NCI-H446 treated with DMSO at 0.1 percent for 48 hours (cell line): ENCODE measurements at regions not wholly inside any gene's neighbourhood (a gene's known extent, or its start where the extent isn't known, plus 50 kb on each side); places are given as distances from the start of the nearest gene placed in this dataset.
"Not testable (repeated sequence)": the region's sequence is repeated elsewhere in the genome, so short reads cannot be mapped to it uniquely, and the experiment has no call there.

Experiments used
- DNase-seq: peaks from one replicate; lab custom pipeline; 2025; lab: John Stamatoyannopoulos, UW

DNA sequence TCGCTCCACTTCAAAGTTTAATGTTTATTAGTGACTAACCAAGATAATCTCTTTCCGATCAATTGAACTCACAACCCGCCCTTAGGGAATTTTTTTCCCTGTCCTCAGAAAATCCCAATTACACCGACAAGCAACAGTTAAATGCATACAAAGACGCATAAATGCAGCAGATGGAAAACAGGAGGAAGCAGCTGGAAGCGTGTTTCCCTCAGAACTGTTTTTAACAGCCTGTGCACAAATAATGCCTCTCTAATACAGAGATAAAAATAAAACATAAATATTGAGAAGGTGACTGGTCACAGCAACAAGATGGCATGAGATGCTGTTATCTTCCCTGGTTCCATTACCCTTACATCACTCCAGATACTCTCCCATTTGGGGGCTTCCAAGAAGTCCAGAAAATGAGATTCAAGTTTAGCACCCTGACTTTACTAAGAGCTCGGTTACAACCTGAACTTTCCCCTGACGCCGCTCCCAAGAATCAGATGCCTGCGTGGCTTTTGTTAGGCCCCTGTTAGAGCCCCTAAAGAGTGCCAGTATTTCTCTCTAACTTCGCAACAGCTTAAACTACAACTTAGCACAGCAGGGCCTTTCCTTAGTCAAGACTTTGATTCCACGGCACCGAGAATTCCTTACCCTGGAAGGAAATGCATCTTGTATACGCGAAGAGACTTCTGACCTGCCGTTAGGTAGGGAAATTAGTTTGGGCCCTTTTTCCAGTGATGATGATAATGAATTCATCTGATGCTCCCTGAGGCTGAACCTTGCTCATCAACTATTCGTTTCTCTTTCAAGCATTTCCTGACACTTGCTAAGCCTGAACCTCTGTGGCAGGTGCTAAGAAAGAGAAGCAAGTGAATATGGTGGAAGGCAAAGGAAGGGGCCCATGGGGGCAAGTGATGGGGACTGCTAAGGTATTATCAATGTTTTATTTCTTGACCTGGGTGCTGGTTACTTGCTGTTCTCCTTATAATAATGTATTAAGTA, 137.7 kb upstream of the SMYD2 start:
- no peak for DNase-seq

DNA sequence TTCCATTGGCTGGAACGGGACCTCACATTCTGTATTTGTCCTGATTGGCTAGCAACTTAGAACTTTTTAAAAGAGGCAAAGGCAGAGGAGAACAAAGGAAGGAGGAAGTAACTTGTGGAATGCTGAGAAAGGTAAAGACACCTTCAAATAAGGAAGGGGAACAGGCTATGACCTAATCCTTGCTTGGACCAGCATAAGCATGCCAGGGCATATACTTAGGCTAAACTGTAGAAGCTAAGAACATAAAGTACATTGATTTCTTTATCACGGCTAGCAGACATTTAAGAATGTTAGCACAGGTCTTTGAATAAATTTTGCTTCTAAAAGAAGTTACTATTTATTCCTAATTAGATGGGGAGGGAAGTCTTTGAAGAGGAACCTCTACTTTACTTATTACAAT, 136.4 kb upstream of the SMYD2 start:
- DNase-seq = not testable (repeated sequence)

DNA sequence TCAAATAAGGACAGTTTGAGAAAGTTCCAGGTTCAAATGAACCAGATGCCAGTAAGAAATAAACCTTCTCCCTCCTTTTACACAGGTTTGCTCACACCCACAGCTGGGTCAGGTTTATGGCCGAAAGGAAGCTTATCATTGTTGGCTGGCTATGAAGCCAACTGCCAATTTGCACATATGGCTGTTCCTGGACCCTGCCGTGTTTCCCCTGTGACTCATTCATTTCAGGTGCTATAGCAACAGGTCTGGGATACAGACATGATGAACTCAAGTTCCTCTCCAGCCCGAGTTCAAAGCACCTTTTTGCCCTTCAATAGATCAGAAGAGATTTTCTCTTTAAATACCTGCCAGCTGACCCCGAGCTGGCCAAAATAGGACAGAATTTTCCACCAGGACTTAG, 134.4 kb upstream of the SMYD2 start:
- DNase-seq = no peak

DNA sequence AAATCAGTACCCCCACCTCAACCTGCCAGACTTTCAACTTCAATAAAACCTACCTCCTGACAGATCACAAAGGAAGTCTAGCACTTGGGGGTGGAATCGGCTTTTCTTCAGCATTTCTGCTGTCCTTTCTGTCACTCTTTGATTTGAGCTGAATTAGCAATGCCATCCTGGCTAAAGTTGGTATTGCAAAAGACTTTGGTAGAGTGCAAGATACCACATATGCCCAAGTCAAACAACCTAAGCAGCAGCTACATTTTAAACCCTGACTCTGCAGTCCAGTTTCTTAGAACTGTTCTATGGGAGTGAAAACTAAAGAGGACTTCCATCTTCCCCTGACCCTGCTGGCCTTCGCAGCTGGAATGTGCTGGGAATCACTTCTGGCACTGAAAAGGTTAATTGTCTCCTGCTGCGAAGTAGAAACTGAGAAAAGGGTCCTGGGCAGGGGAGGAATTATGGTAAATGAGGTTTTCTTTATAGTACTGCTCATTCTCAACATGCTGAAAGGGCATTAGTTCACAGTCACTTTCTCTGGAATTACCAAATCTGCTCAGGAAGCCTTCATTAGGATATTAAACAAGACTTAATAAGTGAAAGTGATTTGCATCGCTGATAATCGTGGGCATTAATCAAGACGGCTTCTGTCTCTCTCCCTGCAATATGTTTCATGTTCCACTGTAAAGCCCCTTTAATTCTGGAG, 126.2 kb upstream of the SMYD2 start:
- DNase-seq = no peak

DNA sequence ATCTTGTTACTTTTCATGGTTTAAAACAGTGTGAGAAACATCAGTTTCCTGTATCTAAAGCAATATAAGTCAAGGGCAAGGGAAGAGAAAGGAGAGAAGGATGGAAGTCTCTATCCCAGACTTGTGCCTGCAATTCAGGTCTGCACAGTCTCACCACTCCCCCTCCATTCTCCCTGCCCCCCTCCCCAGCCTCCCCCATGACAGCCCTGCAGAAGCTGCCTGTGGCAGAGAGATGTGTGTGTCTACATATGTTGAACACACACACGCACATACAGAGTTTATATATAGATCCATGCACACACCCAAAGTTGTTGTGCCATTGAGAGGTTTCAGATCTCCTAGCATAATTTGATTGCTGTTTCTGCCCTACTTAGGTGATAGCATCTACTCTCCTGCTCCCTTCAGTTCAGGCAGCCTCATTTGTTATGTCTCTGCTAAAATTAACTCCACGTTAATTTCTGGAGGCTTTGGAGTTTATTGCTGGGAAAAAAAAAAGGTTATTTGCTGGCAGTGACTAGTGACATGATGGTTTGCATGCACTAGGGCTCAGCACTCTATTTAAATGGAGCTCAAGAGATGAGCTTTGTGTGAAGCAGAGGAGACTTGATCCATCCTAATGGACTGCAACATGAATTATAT, 124.9 kb upstream of the SMYD2 start:
- DNase-seq = no peak

DNA sequence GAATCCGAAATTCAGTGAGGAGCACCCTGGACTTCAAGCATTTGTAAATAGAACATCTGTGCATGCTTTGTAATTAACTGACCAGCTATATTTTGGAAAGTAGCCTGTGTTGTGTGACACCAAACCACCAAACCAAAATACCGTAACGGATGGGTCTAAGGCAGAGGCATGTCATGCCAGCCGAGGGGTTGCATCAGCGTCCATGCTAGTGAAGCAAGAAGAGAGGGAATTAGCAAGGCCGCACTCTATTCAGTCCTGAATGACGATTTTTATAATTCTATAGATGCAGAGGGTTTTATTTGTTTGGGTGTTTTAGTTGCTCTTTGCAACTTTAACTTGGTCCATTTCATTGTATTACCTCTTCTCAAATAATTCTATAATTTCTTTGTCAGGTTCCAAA, 116.8 kb upstream of the SMYD2 start:
- DNase-seq = no peak

DNA sequence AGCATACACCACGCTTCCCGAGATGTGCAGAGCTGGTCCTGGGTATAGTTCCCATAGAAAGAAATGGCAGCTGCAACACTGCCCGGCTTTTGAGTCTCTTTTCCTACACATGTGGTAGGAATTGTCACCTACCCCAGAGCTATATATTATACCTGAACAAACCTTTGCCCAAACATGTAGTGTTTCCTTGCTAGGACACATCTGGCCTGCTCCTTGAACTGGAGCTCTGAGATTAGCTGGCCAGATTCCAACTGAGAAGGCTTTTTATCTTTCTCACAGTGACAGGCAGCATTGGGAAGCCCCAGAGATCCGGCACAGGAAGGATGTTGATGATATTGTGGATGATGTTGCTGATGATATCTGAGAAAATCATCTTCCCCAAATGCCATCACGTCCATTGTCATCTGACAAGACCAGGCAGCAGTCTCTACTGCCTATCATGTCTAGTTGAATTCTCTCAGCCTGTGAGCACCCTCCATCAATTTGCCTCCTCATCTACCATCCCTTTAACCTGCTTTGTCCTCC, 115.0 kb upstream of the SMYD2 start:
- no peak for DNase-seq

DNA sequence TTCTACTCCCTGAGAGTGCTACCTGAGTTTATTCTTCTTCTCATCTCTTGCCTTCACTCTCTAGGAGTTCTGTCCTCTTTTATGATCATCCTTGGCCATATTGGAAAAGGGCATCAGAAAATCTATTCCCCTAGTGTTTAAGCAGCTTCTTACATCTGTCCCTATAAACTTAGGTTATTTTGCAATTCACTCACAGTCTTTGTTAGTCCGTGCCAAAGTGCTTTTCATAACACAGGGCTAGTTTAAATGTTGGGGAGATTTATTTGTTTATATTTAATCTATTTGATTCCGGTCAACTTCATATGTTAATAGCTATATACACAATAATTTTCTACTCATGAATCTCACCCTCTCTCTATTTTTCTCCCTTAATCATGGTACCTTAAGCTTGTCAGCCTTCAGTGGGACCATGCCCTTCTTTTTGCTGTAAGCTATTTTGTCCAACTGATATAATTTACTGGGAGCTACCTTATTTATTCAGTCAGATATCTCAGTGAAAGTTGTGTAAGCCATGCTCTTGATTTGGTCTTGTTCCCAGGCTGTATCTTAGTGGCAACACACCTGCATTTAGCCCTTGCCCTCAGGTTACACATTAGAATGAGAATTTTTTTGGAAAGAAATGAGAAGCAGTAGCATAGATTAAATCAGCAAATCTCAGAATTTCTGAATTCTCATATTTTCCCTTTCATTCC, 106.3 kb upstream of the SMYD2 start:
- no peak for DNase-seq

DNA sequence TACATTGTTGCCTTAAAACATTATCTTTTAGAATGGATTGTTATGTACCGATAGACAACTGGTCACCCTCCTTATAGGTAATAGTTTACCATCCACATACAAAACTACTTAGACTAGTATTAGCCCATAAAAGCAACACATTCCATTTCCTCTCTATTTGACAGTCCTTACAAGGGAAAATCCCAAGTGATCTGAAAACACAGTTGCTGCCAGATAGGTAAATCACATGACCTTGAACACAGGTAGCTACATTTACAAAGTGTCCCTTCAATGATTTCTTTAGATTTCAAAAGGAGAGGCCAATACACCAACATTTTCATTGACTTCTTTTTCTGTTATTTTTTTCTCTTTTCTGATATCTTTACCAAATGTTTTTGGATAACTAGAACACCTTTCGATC, 102.9 kb upstream of the SMYD2 start:
- no peak for DNase-seq

DNA sequence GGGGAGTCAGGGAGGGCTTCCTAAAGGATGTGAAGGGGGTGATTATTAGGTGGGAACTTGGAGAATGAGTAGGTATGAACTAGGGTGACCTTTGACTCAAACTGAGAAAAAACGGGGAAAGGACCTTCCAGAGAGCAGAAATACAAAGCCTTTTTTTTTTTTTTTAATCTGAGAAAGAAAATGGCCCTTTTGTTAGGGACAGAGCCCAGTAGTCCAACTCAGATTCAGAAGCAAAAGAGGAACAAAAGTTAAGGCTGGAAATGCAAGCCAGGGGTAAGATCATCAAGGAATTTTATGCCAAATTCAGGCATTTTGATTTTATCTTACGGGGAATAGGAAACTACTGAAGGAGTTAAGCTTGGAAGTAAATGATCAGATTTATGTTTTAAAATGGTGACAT, 96.0 kb upstream of the SMYD2 start:
- no peak for DNase-seq

DNA sequence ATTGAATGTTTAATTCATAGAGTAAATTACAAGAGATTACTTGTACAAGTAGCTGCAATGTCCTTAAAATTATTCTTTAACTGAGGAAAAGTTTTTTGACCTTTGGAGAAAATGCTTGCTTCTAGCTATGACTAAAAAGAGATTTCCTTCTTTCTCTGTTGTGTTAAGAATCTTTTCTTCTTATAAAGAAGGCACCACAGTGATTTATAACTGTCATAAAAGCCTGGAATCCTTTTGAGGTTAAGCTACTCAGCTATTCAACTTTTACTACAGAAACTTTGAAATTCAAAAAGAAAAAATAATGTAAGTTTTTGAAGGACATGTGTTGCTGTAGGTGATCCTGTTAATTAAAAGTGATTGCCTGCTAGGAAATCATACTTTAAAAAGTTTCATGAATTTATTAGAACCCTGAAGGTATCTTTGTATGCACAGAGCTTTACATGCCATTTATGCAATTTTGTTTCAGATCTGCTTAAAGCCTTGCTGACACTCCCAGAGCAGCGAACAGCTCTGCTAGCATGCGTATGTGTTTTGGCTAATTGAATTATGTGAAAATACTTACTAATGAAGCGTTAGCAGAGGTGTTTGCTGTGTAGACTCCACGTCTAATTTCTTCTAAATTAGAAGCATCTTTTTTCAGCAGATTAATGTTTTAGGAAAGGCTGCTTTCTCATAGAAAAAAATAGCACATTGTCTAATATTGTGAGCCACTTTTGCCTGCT, 94.7 kb upstream of the SMYD2 start:
- no peak for DNase-seq

DNA sequence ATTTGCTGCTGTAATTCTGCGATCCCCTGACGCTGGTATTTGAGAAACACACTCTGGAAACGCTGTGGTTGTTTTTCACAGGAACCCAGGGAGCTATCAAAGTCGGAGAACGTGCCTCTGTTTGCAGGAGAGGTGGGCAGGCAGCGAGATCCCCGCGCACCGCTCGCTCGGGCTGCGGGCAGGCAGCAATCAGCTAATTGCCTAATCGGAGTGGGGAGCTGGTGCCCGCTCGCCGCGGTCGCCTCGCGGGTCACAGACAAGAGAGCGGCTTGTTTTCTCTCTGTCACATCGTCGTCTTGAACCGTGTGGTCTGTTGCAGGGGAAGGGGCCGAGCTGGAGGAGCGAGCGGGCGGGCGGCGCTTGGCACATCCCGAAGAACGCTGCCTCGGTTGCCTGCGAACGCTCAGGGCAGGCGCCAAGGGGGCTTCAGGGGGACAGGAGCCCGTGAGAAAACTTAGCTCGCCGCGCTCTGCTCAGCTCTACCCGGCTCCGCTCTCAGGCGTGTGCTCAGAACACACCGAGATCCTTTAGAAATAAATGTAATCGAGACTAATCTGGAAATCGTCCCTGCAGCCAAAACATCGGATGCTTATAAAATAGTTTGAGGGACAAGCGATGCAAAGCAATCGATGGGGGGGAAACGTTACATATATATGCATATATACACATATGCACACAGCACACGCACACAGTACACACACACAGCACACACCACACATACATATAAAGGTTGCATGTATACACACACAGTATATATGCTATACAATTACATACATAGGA, 93.6 kb upstream of the SMYD2 start:
- DNase-seq = no peak

DNA sequence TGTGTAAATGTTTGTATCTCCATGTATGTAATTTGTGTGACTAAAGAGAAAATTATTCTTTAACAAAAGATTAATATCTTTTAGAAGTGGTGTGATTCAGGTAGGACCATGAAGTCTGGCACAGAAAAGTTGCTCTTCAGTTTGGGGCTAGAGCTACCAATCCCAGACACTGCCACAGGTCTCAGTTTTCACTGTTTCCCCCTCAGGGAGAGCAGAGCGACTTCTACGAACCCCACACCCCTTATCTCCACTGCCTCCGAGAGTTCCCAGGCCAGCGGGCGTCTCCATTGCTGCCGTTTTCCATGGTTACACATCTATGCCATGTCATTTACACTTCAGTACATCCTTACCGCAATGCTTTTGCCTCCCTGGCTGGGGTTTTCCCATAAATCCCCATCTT, 93.0 kb upstream of the SMYD2 start:
- DNase-seq = no peak

DNA sequence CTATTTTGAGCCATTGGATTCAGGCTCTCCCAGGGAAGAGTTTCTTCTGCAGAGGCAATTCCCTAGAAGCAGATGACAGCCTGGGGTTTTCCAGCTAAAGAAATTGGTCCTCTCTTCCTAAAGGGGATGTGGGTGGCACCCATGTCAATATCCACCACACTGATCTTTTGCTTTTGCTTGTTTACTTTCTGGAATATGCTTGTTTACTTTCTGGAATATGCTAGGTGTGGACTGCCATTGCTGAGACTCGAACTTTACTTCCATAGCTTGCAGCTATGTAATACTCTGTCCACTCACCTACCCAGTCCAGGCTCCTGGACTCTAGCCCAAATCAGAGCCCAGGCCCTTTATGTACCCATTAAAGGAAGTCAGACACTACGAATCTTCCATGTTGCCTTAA, 92.1 kb upstream of the SMYD2 start:
- DNase-seq = no peak

DNA sequence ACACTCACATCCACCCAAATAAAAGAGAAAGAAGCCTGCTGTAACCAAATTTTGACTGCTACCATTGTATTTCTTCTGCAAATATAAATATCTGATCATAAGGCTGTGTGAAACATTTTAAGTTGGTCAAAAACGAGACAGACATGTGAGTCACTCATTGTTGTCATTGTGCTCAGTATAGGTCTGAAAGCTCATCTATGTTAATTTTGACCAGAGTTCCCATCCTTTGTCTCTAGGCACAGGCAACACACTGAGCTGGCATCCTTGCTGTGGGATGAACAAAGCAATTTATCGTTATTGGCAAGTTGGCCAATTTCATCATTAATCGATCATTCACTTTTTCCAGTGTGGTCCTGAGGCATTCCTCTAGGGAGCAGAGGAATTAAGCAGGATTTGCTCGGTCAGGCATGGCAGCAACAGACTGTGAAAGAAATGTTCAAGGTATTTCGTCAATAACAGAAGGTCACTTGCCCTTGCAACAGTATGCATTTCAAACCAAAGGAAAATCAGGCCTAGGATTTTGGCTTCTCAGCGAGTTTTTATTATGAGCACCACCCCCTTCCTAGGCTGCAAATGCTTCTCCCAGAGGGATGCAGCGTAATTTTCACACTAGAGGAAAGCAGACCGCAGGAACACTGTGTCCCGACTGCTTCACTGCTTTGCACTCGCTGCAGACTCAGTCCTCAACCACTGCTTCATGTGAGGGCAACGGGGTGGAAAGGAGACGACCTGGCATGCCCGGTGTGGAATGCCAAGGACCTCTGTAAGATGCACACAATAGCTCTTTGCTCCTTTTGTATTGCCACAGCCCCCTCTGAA, 87.9 kb upstream of the SMYD2 start:
- DNase-seq = no peak

DNA sequence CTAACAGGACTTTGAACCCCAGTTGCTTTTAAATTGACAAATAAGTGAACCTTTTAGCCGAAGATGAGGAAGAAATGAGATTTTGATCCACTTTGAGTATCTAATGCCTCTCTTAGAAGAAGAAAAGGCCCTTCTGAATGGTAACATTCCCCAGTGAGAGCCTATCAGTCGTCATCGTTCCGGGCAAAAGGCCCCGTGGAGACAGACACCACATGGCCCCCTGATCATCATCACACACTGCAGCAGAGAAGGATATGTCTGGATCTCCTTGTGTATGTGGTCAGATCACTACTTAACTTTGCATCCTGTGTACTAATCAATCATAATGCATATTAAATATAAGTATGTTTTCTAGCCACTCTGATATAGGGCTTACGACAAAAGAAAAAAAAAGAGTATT, 87.3 kb upstream of the SMYD2 start:
- DNase-seq = no peak

DNA sequence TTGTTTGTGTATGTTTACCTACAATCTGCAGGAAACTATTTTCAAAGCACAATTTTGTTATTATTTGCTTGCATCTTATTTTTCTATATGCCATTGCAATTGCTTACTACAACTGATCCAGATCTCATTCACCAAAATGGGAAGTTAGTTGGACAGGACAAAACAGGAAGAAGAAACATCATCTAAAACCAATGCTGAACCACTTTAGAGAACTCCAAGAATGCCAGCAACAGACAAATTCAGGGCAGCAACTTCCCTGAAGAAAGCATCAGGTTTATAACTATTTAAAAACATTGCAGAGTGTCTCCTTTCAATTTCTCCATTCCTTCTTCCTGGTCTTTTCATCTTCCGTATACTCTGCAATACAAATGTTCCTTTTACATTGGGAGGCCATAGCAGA, 82.4 kb upstream of the SMYD2 start:
- no peak for DNase-seq

DNA sequence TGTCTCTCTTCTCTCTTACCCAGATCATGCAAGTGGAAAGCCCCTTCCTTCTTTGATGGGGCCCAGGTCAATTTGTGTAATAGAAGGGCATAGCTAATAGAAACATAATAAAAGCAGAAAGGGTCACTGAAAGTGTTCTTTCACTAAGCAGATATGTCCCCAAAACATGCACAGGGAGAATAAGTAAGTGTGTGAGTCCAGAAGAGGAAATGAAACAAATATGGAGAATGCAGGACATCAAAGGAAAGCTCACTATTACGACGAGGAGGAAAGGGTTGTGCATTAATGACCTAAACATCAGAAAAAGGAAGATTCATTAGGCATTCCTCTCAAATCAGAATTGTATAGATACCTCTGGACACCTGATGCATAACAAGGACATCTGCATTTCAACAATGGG, 81.4 kb upstream of the SMYD2 start:
- DNase-seq = no peak

DNA sequence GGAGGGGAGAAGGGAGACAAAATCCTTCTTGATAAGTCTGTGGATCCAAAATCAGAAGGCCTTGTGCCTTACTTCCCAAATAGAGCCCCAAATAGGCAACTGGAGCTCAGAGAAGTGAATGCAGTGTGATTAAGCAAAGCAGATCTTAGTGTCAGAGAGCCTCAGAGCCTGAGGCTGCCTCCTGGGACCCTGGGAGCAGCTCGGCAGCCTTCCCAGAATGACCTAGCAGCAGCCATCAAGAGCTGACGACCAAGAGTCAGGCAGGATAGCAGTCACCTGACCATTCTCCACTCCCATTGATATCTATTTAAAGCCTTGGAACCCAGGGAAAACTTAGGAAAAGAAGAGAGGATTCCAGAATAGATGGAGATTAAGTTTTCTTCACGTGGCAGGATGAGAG, 78.0 kb upstream of the SMYD2 start:
- no peak for DNase-seq

DNA sequence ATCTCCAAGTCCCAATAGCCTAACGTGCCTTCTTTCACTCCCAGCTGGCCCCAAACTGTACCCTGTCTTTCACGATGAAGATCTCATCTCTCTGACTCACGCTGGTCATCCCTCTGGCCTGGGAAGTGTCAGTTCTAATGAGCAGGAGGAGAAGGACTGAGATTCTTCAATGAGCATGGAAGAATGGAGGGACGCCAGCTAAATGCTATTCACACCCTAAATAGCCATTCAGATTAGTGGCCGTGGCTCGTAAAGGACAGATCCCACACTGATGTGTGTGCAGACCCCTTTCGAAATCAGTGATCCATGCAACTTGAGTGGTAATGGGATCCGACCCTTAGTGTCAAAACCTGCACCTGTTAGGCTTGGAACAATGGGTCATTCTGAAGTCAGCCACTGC, 75.9 kb upstream of the SMYD2 start:
- DNase-seq = no peak
